ENCODE measurements at regions not wholly inside any gene's neighbourhood (a gene's known extent, or its start where the extent isn't known, plus 50 kb on each side); places are given as distances from the start of the nearest gene placed in this dataset.

GRCh38 chr13:100755891-100756290 lies 81.3 kb upstream of the TMTC4 start:
- no peak overlapping the region for H2BK12ac ChIP-seq (ENCODE audit: low read length)
- H3K79me1 ChIP-seq (ENCODE audit: low read length) = no peaks in the 10 kb centered on the region
- H3K27me3 ChIP-seq (ENCODE audit: insufficient read depth, low read length) = no peaks in the 10 kb centered on the region
- no peak overlapping the region for H4K12ac ChIP-seq (ENCODE audit: low read depth, low read length)
- no CpG with 5 or more reads among the region's 1 CpG for WGBS (ENCODE audit: extremely low coverage, insufficient coverage, insufficient read length)
- H3K27ac ChIP-seq (ENCODE audit: low read depth, low read length) = no peak overlapping the region
- no peak overlapping the region for H3K18ac ChIP-seq (ENCODE audit: low read length)
- H2BK120ac ChIP-seq (ENCODE audit: insufficient read depth, low read length, poor library complexity) = no peak overlapping the region
- no peak overlapping the region for H2BK5ac ChIP-seq (ENCODE audit: low read depth, low read length, poor library complexity)
- H2AK5ac ChIP-seq (ENCODE audit: low read length) = no peak overlapping the region
- H4K8ac ChIP-seq (ENCODE audit: low read depth, low read length) = no peak overlapping the region
- peaks cover 3% of the 10 kb centered on the region for H3K9me3 ChIP-seq (ENCODE audit: insufficient read depth, low read depth, low read length)
- no peak for DNase-seq
- H3K4me3 ChIP-seq (ENCODE audit: low read depth, low read length) = no peak overlapping the region
- H3K4ac ChIP-seq (ENCODE audit: low read depth, low read length) = no peak overlapping the region
- H3K23ac ChIP-seq (ENCODE audit: low read length) = no peak overlapping the region
- H3K4me1 ChIP-seq (ENCODE audit: control insufficient read depth in 1 of 2, insufficient read depth in 2 of 2, low read length in 2 of 2) = no peaks in the 10 kb centered on the region
- no peaks in the 10 kb centered on the region for H3K79me2 ChIP-seq (ENCODE audit: control insufficient read depth, insufficient read depth, low read length, poor library complexity)
- no peak overlapping the region for H4K91ac ChIP-seq (ENCODE audit: low read depth, low read length)
- no peaks in the 10 kb centered on the region for H3K36me3 ChIP-seq (ENCODE audit: control insufficient read depth in 1 of 2, insufficient read depth in 2 of 2, low read length in 2 of 2)
- no peak overlapping the region for H3K14ac ChIP-seq (ENCODE audit: low read length)
- no peak overlapping the region for H3K4me2 ChIP-seq (ENCODE audit: low read length)
- H3K9ac ChIP-seq (ENCODE audit: low read length) = no peak overlapping the region
- no peak overlapping the region for H2AFZ ChIP-seq (ENCODE audit: insufficient read depth, low read length, poor library complexity)

GRCh38 chr13:100754459-100754858 lies 79.9 kb upstream of the TMTC4 start:
- no peak overlapping the region for H3K23ac ChIP-seq (ENCODE audit: low read length)
- H3K9me3 ChIP-seq (ENCODE audit: insufficient read depth, low read depth, low read length) = peaks cover 3% of the 10 kb centered on the region
- H3K9ac ChIP-seq (ENCODE audit: low read length) = no peak overlapping the region
- no peak overlapping the region for H2BK120ac ChIP-seq (ENCODE audit: insufficient read depth, low read length, poor library complexity)
- H4K91ac ChIP-seq (ENCODE audit: low read depth, low read length) = no peak overlapping the region
- no peaks in the 10 kb centered on the region for H3K36me3 ChIP-seq (ENCODE audit: control insufficient read depth in 1 of 2, insufficient read depth in 2 of 2, low read length in 2 of 2)
- no peak for DNase-seq
- H3K14ac ChIP-seq (ENCODE audit: low read length) = no peak overlapping the region
- H2AFZ ChIP-seq (ENCODE audit: insufficient read depth, low read length, poor library complexity) = no peak overlapping the region
- H3K4me3 ChIP-seq (ENCODE audit: low read depth, low read length) = no peak overlapping the region
- H2BK5ac ChIP-seq (ENCODE audit: low read depth, low read length, poor library complexity) = no peak overlapping the region
- no peak overlapping the region for H4K12ac ChIP-seq (ENCODE audit: low read depth, low read length)
- no peak overlapping the region for H3K4ac ChIP-seq (ENCODE audit: low read depth, low read length)
- no peaks in the 10 kb centered on the region for H3K27me3 ChIP-seq (ENCODE audit: insufficient read depth, low read length)
- H2BK12ac ChIP-seq (ENCODE audit: low read length) = no peak overlapping the region
- no peaks in the 10 kb centered on the region for H3K79me1 ChIP-seq (ENCODE audit: low read length)
- H3K4me2 ChIP-seq (ENCODE audit: low read length) = no peak overlapping the region
- H3K79me2 ChIP-seq (ENCODE audit: control insufficient read depth, insufficient read depth, low read length, poor library complexity) = no peaks in the 10 kb centered on the region
- no CpG with 5 or more reads among the region's 5 CpGs for WGBS (ENCODE audit: extremely low coverage, insufficient coverage, insufficient read length)
- no peak overlapping the region for H3K18ac ChIP-seq (ENCODE audit: low read length)
- no peak overlapping the region for H3K27ac ChIP-seq (ENCODE audit: low read depth, low read length)
- H2AK5ac ChIP-seq (ENCODE audit: low read length) = no peak overlapping the region
- H4K8ac ChIP-seq (ENCODE audit: low read depth, low read length) = no peak overlapping the region
- no peaks in the 10 kb centered on the region for H3K4me1 ChIP-seq (ENCODE audit: control insufficient read depth in 1 of 2, insufficient read depth in 2 of 2, low read length in 2 of 2)

GRCh38 chr13:100753376-100753775 lies 78.8 kb upstream of the TMTC4 start:
- Histone ChIP-seq H2AFZ (ENCODE audit: insufficient read depth, low read length, poor library complexity) (no peak overlapping the region), H2BK120ac (ENCODE audit: insufficient read depth, low read length, poor library complexity) (no peak overlapping the region), H3K4me3 (ENCODE audit: low read depth, low read length) (no peak overlapping the region), H3K79me2 (ENCODE audit: control insufficient read depth, insufficient read depth, low read length, poor library complexity) (no peaks in the 10 kb centered on the region), H3K27me3 (ENCODE audit: insufficient read depth, low read length) (no peaks in the 10 kb centered on the region), H2BK5ac (ENCODE audit: low read depth, low read length, poor library complexity) (no peak overlapping the region), H4K12ac (ENCODE audit: low read depth, low read length) (no peak overlapping the region), H3K23ac (ENCODE audit: low read length) (no peak overlapping the region), H2AK5ac (ENCODE audit: low read length) (no peak overlapping the region), H3K18ac (ENCODE audit: low read length) (no peak overlapping the region), H3K4ac (ENCODE audit: low read depth, low read length) (no peak overlapping the region), H3K4me1 (ENCODE audit: control insufficient read depth in 1 of 2, insufficient read depth in 2 of 2, low read length in 2 of 2) (no peaks in the 10 kb centered on the region), H3K4me2 (ENCODE audit: low read length) (no peak overlapping the region), H2BK12ac (ENCODE audit: low read length) (no peak overlapping the region), H3K79me1 (ENCODE audit: low read length) (no peaks in the 10 kb centered on the region), H3K9me3 (ENCODE audit: insufficient read depth, low read depth, low read length) (peaks cover 3% of the 10 kb centered on the region), H3K14ac (ENCODE audit: low read length) (no peak overlapping the region), H3K27ac (ENCODE audit: low read depth, low read length) (no peak overlapping the region), H4K8ac (ENCODE audit: low read depth, low read length) (no peak overlapping the region), H3K9ac (ENCODE audit: low read length) (no peak overlapping the region), H3K36me3 (ENCODE audit: control insufficient read depth in 1 of 2, insufficient read depth in 2 of 2, low read length in 2 of 2) (no peaks in the 10 kb centered on the region), H4K91ac (ENCODE audit: low read depth, low read length) (no peak overlapping the region)
- WGBS (ENCODE audit: extremely low coverage, insufficient coverage, insufficient read length) = no CpG with 5 or more reads among the region's 4 CpGs
- DNase-seq = no peak

- H4K91ac ChIP-seq (ENCODE audit: low read depth, low read length) = no peak overlapping the region
- no peaks in the 10 kb centered on the region for H3K4me1 ChIP-seq (ENCODE audit: control insufficient read depth in 1 of 2, insufficient read depth in 2 of 2, low read length in 2 of 2)
- H2AFZ ChIP-seq (ENCODE audit: insufficient read depth, low read length, poor library complexity) = no peak overlapping the region
- no peak for DNase-seq
- H4K8ac ChIP-seq (ENCODE audit: low read depth, low read length) = no peak overlapping the region
- no CpG with 5 or more reads among the region's 13 CpGs for WGBS (ENCODE audit: extremely low coverage, insufficient coverage, insufficient read length)
- no peaks in the 10 kb centered on the region for H3K79me1 ChIP-seq (ENCODE audit: low read length)
- H3K36me3 ChIP-seq (ENCODE audit: control insufficient read depth in 1 of 2, insufficient read depth in 2 of 2, low read length in 2 of 2) = no peaks in the 10 kb centered on the region
- no peaks in the 10 kb centered on the region for H3K27me3 ChIP-seq (ENCODE audit: insufficient read depth, low read length)
- no peak overlapping the region for H2BK5ac ChIP-seq (ENCODE audit: low read depth, low read length, poor library complexity)
- H3K18ac ChIP-seq (ENCODE audit: low read length) = no peak overlapping the region
- peaks cover 4% of the 10 kb centered on the region for H3K9me3 ChIP-seq (ENCODE audit: insufficient read depth, low read depth, low read length)
- H3K79me2 ChIP-seq (ENCODE audit: control insufficient read depth, insufficient read depth, low read length, poor library complexity) = no peaks in the 10 kb centered on the region
- no peak overlapping the region for H3K27ac ChIP-seq (ENCODE audit: low read depth, low read length)
- H2AK5ac ChIP-seq (ENCODE audit: low read length) = no peak overlapping the region
- no peak overlapping the region for H2BK12ac ChIP-seq (ENCODE audit: low read length)
- no peak overlapping the region for H3K4me3 ChIP-seq (ENCODE audit: low read depth, low read length)
- no peak overlapping the region for H2BK120ac ChIP-seq (ENCODE audit: insufficient read depth, low read length, poor library complexity)
- H3K9ac ChIP-seq (ENCODE audit: low read length) = no peak overlapping the region
- no peak overlapping the region for H3K4ac ChIP-seq (ENCODE audit: low read depth, low read length)
- no peak overlapping the region for H3K23ac ChIP-seq (ENCODE audit: low read length)
- H3K4me2 ChIP-seq (ENCODE audit: low read length) = no peak overlapping the region
- H4K12ac ChIP-seq (ENCODE audit: low read depth, low read length) = no peak overlapping the region
- no peak overlapping the region for H3K14ac ChIP-seq (ENCODE audit: low read length)
Observed at GRCh38 chr13:100751826-100752225, 77.2 kb upstream of the TMTC4 start.

Data from trophoblast cell (in vitro differentiated cells and primary cell).